Astrocyte of the spinal cord (primary cell): ENCODE measurements at regions not wholly inside any gene's neighbourhood (a gene's known extent, or its start where the extent isn't known, plus 50 kb on each side); places are given as distances from the start of the nearest gene placed in this dataset.

ENCODE experiments used
- DNase-seq: peaks from one replicate; pipeline ENCODE4 v3.0.0; 2011; ENCODE audit warnings: low read depth, low spot score
- H3K4me3 ChIP-seq: 2 replicates; pipeline ENCODE4 v1.5.1; 2011; ENCODE audit warnings: low read depth, mild to moderate bottlenecking, low read length, moderate library complexity
- in situ Hi-C: cut with HindIII; loops from 2 replicates; pipeline ENCODE4 v1.10.0; 2017; ENCODE audit warnings: low sequenced_read_pairs
- TF ChIP-seq, protein P1 (sequence below): IDR thresholded peaks from 2 replicates; pipeline ENCODE4 v1.5.1; 2012; ENCODE audit warnings: low read depth, mild to moderate bottlenecking, low read length, inconsistent platforms

DNA sequence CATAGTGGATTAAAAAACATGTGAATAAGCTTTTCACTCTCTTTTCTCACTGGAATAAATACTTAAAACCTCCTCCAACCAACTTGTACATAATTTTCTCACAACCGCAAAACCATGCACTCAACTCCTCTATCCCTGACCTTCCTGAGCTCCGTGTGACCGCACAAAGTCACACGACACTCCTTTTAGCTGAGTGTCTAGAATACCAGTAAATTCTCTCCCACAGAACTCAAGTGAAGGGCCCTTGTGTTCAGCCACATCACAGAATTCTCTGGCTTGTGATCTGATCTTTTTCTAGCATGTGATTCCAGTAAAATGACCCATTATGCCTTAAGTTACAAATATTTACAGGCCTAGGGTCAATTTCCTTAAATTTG, 91.2 kb upstream of the ARL4C start:
- TF ChIP-seq, protein P1, sequence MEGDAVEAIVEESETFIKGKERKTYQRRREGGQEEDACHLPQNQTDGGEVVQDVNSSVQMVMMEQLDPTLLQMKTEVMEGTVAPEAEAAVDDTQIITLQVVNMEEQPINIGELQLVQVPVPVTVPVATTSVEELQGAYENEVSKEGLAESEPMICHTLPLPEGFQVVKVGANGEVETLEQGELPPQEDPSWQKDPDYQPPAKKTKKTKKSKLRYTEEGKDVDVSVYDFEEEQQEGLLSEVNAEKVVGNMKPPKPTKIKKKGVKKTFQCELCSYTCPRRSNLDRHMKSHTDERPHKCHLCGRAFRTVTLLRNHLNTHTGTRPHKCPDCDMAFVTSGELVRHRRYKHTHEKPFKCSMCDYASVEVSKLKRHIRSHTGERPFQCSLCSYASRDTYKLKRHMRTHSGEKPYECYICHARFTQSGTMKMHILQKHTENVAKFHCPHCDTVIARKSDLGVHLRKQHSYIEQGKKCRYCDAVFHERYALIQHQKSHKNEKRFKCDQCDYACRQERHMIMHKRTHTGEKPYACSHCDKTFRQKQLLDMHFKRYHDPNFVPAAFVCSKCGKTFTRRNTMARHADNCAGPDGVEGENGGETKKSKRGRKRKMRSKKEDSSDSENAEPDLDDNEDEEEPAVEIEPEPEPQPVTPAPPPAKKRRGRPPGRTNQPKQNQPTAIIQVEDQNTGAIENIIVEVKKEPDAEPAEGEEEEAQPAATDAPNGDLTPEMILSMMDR, result no peak
- in situ Hi-C loops, result no loop called here

DNA sequence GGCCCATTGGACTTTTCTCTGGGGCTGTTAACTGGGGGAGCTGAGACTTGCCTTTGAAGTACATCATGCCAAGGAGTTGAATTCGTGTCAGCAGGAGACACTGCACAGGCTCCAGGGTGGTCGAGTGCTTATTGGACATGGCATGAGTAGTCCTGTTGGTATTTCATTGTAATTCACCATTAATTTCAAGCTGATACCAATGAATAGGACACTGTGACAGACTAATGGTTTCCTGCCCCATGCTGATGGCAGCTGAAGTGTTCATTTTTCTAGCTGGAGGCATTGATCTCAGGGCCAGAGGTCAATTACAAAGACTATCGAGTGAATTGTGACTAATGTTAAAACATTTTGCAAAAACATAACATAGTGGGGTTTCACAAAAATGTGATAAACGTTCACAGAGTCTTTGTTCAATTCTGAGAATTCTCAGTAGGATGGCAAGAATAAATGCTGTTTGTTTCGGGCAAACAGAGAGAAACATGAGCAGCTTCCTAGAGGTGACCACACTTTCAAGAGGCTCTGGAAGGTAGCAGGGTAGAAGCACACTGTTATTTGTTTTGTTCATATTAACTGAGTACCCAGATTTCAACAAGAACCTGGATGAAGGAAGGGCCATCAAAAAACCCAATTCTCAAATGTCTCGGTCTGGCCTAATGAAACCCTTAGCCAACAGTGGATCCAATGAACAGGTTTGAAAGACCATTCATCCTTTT, 90.6 kb upstream of the ARL4C start:
- TF ChIP-seq, protein P1, result no peak
- H3K4me3 ChIP-seq, result no peak overlapping the region
- peak; percentile 75 for DNase-seq
- in situ Hi-C loops, result no loop called here

More for the DNA sequence above, 91.2 kb upstream of the ARL4C start:
- DNase-seq, result no peak
- H3K4me3 ChIP-seq, result no peak overlapping the region

DNA sequence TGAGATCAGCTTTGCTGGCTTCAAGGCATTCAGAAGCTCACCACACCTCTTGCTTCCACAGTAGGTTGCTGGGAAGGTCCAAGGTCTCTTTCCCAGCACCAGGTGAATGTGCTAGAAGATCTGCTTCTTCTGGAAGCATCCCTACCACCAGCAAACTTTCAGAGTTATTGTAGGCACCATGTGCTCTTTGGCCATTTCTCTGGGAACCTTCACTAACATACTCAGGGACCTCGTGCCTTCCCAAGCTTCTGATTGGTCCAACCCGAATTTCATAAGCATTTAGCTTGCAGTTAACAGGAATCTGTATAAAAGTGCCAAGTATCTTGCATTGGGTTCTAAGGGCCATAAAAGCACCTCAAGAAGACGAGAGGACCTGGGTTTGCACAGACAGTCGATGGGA, 86.5 kb upstream of the ARL4C start:
- DNase-seq, result no peak
- TF ChIP-seq, protein P1, result no peak
- no peak overlapping the region for H3K4me3 ChIP-seq
- in situ Hi-C loops, result no loop called here

DNA sequence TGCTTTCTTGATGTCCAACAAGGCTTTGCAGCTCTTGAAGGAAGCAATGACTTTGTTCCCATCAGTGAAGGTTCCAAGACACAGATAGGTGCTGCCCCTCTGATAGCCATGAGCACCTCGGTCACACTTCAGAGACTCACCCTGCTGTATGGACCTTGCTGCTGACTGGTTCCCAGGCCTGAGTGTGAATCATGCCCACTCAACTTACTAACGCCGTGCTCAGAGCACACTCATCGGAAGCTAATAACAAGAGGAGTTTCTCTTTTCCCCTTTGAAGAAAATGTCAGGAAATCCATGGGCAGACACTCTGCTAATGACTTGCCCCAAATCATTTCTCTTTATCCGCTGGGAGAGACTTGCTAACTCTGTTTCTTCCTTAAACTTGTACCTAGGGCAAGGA, 83.8 kb upstream of the ARL4C start:
- TF ChIP-seq, protein P1, result no peak
- H3K4me3 ChIP-seq, result no peak overlapping the region
- DNase-seq, result no peak
- in situ Hi-C loops, result no loop called here

DNA sequence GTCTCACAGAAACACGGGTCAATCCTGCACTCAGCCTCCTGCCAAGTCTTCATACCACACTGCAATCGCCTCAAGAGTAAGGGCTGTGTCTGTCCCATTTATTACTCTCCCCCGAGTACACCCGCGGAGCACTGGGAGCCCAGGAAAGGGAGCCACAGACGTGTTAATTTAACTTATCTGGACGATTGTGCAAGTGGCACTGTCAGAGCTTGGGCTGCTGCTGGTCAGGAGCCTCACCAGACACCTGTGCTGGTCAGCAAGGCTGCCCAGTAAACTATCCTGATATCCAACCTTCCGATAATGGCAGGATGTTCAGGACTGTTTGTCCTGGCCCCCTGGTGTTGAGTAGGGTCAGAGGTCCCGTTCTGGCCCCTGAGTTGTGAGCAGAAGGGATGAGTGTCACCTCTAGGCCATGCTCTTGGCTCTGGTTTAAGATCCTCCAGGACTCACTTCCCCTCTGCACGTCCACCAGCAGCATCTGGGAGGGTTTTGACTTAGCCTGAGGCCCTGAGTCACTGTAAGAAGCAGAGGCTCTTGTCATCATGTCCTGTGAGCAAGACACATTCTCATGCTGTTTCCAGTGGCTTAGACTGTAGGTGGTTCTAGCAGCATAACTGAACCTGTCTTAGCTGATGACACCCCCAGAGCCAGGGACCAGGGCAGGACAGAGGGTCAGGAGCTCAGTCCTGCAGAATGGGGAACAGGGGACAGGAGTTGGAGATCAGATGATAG, 82.5 kb upstream of the ARL4C start:
- no peak for DNase-seq
- no peak overlapping the region for H3K4me3 ChIP-seq
- TF ChIP-seq, protein P1, result no peak
- in situ Hi-C loops, result no loop called here

DNA sequence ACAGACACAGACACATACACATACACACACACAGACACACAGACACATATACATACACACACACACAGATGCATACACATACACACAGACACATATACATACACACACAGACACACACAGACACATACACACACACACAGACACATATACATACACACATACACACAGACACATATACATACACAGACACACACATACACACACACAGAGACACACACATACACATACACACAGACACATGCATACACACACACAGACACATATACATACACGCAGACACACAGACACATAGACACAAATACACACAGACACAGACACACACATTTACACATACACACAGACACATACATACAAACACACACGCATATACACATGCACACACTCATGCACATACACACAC, 81.5 kb upstream of the ARL4C start:
- in situ Hi-C loops, result no loop called here
- no peak for DNase-seq
- TF ChIP-seq, protein P1, result no peak
- no peak overlapping the region for H3K4me3 ChIP-seq
